ENCODE measurements at regions not wholly inside any gene's neighbourhood (a gene's known extent, or its start where the extent isn't known, plus 50 kb on each side); places are given as distances from the start of the nearest gene placed in this dataset.

- no peak overlapping the region for H3K4me2 ChIP-seq (replicated peaks; ENCODE audit: low read depth, low read length, poor library complexity, severe bottlenecking)
- ChIA-PET POLR2A (no interaction called here), CTCF (no interaction called here)
- intact Hi-C loops (cut with micrococcal nuclease): no loop called here
- H4K20me1 ChIP-seq (ENCODE audit: control insufficient read depth, insufficient read depth, low read length, poor library complexity, severe bottlenecking): no peaks in the 10 kb centered on the region
- H3K27me3 ChIP-seq (replicated peaks in 1 of 4; ENCODE audit: control extremely low read depth in 1 of 4, control insufficient read depth in 3 of 4, insufficient read depth in 4 of 4, low read length in 3 of 4): no peaks in the 10 kb centered on the region
- Mint-ChIP-seq H3K4me1 (no peaks in the 10 kb centered on the region), H3K27me3 (no peaks in the 10 kb centered on the region), H3K27ac (no peak overlapping the region), H3K4me3 (no peak overlapping the region), H3K9me3 (ENCODE audit: insufficient read depth) (peaks cover 6% of the 10 kb centered on the region)
- no peak overlapping the region for H3K4me3 ChIP-seq (ENCODE audit: control extremely low read depth in 1 of 5, extremely low read depth in 1 of 5, insufficient read depth in 1 of 5, low read depth in 2 of 5, low read length in 4 of 5)
- ATAC-seq (ENCODE audit: low read depth): no peak
- no peak overlapping the region for H3K9ac ChIP-seq (ENCODE audit: low read length)
- no peak overlapping the region for H3K27ac ChIP-seq (ENCODE audit: low read length in 2 of 2)
- H2AFZ ChIP-seq (ENCODE audit: insufficient read depth, low read depth, low read length, poor library complexity, severe bottlenecking): no peak overlapping the region
- DNase-seq: no peak
- no peaks in the 10 kb centered on the region for H3K36me3 ChIP-seq (replicated peaks in 1 of 2; ENCODE audit: control extremely low read depth in 1 of 2, control insufficient read depth in 1 of 2, extremely low read depth in 1 of 2, insufficient read depth in 2 of 2, low read length in 1 of 2)
- no peak for TF ChIP-seq CTCF (IDR thresholded peaks at IDR 0.05)
- TF ChIP-seq EZH2 (IDR thresholded peaks at IDR 0.05; ENCODE audit: borderline replicate concordance, insufficient read depth, low read depth, low read length, poor library complexity, severe bottlenecking): no peak
- H3K79me2 ChIP-seq (ENCODE audit: control insufficient read depth, insufficient read depth, low read length): no peaks in the 10 kb centered on the region
- H3K4me1 ChIP-seq (ENCODE audit: control insufficient read depth in 2 of 2, insufficient read depth in 2 of 2, low read length in 2 of 2): no peaks in the 10 kb centered on the region
- peaks cover 0 to 8% (median 5%) of the 10 kb centered on the region in 3 donors for H3K9me3 ChIP-seq (ENCODE audit: control extremely low read depth in 1 of 3, control insufficient read depth in 2 of 3, insufficient read depth in 1 of 3, low read length in 2 of 3)
Observed at GRCh38 chr16:35364263-35364662, 1904.9 kb downstream of the TP53TG3F start.

GRCh38 chr16:35365675-35366074, 1906.3 kb downstream of the TP53TG3F start:
- Mint-ChIP-seq H3K4me1 (no peaks in the 10 kb centered on the region), H3K4me3 (no peak overlapping the region), H3K27ac (no peak overlapping the region), H3K27me3 (no peaks in the 10 kb centered on the region), H3K9me3 (ENCODE audit: insufficient read depth) (peaks cover 12% of the 10 kb centered on the region)
- Histone ChIP-seq H3K9ac (ENCODE audit: low read length) (no peak overlapping the region), H3K4me2 (replicated peaks; ENCODE audit: low read depth, low read length, poor library complexity, severe bottlenecking) (no peak overlapping the region), H3K27ac (ENCODE audit: low read length in 2 of 2) (no peak overlapping the region), H3K4me3 (ENCODE audit: control extremely low read depth in 1 of 5, extremely low read depth in 1 of 5, insufficient read depth in 1 of 5, low read depth in 2 of 5, low read length in 4 of 5) (no peak overlapping the region), H3K27me3 (replicated peaks in 1 of 4; ENCODE audit: control extremely low read depth in 1 of 4, control insufficient read depth in 3 of 4, insufficient read depth in 4 of 4, low read length in 3 of 4) (no peaks in the 10 kb centered on the region), H3K36me3 (replicated peaks in 1 of 2; ENCODE audit: control extremely low read depth in 1 of 2, control insufficient read depth in 1 of 2, extremely low read depth in 1 of 2, insufficient read depth in 2 of 2, low read length in 1 of 2) (no peaks in the 10 kb centered on the region), H2AFZ (ENCODE audit: insufficient read depth, low read depth, low read length, poor library complexity, severe bottlenecking) (no peak overlapping the region), H3K9me3 (ENCODE audit: control extremely low read depth in 1 of 3, control insufficient read depth in 2 of 3, insufficient read depth in 1 of 3, low read length in 2 of 3) (peaks cover 0 to 8% (median 7%) of the 10 kb centered on the region in 3 donors), H3K79me2 (ENCODE audit: control insufficient read depth, insufficient read depth, low read length) (no peaks in the 10 kb centered on the region), H3K4me1 (ENCODE audit: control insufficient read depth in 2 of 2, insufficient read depth in 2 of 2, low read length in 2 of 2) (no peaks in the 10 kb centered on the region), H4K20me1 (ENCODE audit: control insufficient read depth, insufficient read depth, low read length, poor library complexity, severe bottlenecking) (no peaks in the 10 kb centered on the region)
- intact Hi-C loops (cut with micrococcal nuclease): no loop called here
- no peak for ATAC-seq (ENCODE audit: low read depth)
- ChIA-PET CTCF (no interaction called here), POLR2A (no interaction called here)
- DNase-seq: no peak
- 93% methylated on average over 2 of the region's 2 CpGs for WGBS (ENCODE audit: insufficient coverage)
- TF ChIP-seq CTCF (IDR thresholded peaks at IDR 0.05) (no peak), EZH2 (IDR thresholded peaks at IDR 0.05; ENCODE audit: borderline replicate concordance, insufficient read depth, low read depth, low read length, poor library complexity, severe bottlenecking) (no peak)

All from B cell (primary cell).